GM23248 (cell line): ENCODE measurements at regions not wholly inside any gene's neighbourhood (a gene's known extent, or its start where the extent isn't known, plus 50 kb on each side); places are given as distances from the start of the nearest gene placed in this dataset.

ENCODE experiments used
- DNase-seq: peaks from one replicate; pipeline ENCODE4 v3.0.0-alpha.2; 2015
- H2AFZ ChIP-seq: fragments of 200-600 bp; sonication (generic); 2 replicates; pipeline ENCODE4 v1.6.1; 2016; ENCODE audit warnings: antibody characterized with exemption
- H3F3A ChIP-seq: fragments of 200-600 bp; sonication (generic); 2 replicates; pipeline ENCODE4 v1.6.1; 2016; ENCODE audit warnings: mild to moderate bottlenecking, antibody characterized with exemption, mixed run types; ENCODE audit not compliant: insufficient read depth
- H3K27ac ChIP-seq: fragments of 200-600 bp; sonication (generic); 2 replicates; pipeline ENCODE4 v1.5.1; 2016; ENCODE audit warnings: mild to moderate bottlenecking
- H3K27me3 ChIP-seq: fragments of 200-600 bp; sonication (generic); replicated peaks from 2 replicates; pipeline ENCODE4 v1.6.1; 2016; ENCODE audit warnings: mild to moderate bottlenecking; ENCODE audit not compliant: insufficient read depth
- H3K36me3 ChIP-seq: fragments of 200-600 bp; sonication (generic); 2 replicates; pipeline ENCODE4 v1.6.1; 2016; ENCODE audit warnings: low read depth, mild to moderate bottlenecking
- H3K4me1 ChIP-seq: fragments of 200-600 bp; sonication (generic); 2 replicates; pipeline ENCODE4 v1.6.1; 2016; ENCODE audit warnings: mild to moderate bottlenecking; ENCODE audit not compliant: insufficient read depth
- H3K4me2 ChIP-seq: fragments of 200-600 bp; sonication (generic); one replicate; pipeline ENCODE4 v1.6.1; 2016; ENCODE audit warnings: mild to moderate bottlenecking; ENCODE audit not compliant: unreplicated experiment
- H3K4me3 ChIP-seq: fragments of 200-600 bp; sonication (generic); 2 replicates; pipeline ENCODE4 v1.5.1; 2016; ENCODE audit warnings: mild to moderate bottlenecking
- H3K79me2 ChIP-seq: fragments of 200-600 bp; sonication (generic); 2 replicates; pipeline ENCODE4 v1.6.1; 2016; ENCODE audit warnings: mild to moderate bottlenecking; ENCODE audit not compliant: insufficient read depth
- H3K9ac ChIP-seq: fragments of 200-600 bp; sonication (generic); 2 replicates; pipeline ENCODE4 v1.6.1; 2016; ENCODE audit warnings: mild to moderate bottlenecking
- H3K9me2 ChIP-seq: fragments of 200-600 bp; sonication (generic); 2 replicates; pipeline ENCODE4 v1.6.1; 2016; ENCODE audit warnings: mixed run types, mild to moderate bottlenecking, moderate library complexity; ENCODE audit not compliant: insufficient read depth
- H3K9me3 ChIP-seq: fragments of 200-600 bp; sonication (generic); one replicate; pipeline ENCODE4 v1.6.1; 2017; ENCODE audit warnings: low read depth
- H4K20me1 ChIP-seq: fragments of 200-600 bp; sonication (generic); 2 replicates; pipeline ENCODE4 v1.6.0; 2016; ENCODE audit not compliant: insufficient read depth
- EZH2 ChIP-seq: fragments of 200-600 bp; sonication (generic); IDR thresholded peaks from 2 replicates; pipeline ENCODE4 v1.6.1; 2018; ENCODE audit warnings: antibody characterized with exemption, mild to moderate bottlenecking; ENCODE audit not compliant: insufficient read depth, poor library complexity, severe bottlenecking
- EZH2phosphoT487 ChIP-seq: fragments of 200-600 bp; sonication (generic); IDR thresholded peaks from 2 replicates; pipeline ENCODE4 v1.6.1; 2018; ENCODE audit warnings: antibody characterized with exemption, moderate library complexity, mild to moderate bottlenecking, low read depth; ENCODE audit not compliant: insufficient read depth
- WGBS, 2 experiments: methylation state at CpG; one replicate each; pipeline ENCODE4 v1.1.6; 2015 to 2017; ENCODE audit warnings: low lambda C conversion rate in 2 of 2, low coverage in 1 of 2; ENCODE audit errors: missing lambda C conversion rate in 2 of 2; 5-methylcytosine and 5-hydroxymethylcytosine counted together
- in situ Hi-C: fragments of 300-500 bp; cut with MboI; formaldehyde crosslinking; loops from 2 replicates; pipeline ENCODE4 v1.15.0; 2020

- Histone ChIP-seq H3K27ac (no peak overlapping the region), H2AFZ (no peak overlapping the region), H3F3A (peaks cover 18% of the 10 kb centered on the region), H3K4me3 (no peak overlapping the region), H3K36me3 (no peaks in the 10 kb centered on the region), H3K4me2 (no peak overlapping the region), H4K20me1 (no peaks in the 10 kb centered on the region), H3K4me1 (peaks cover 47% of the 10 kb centered on the region), H3K79me2 (no peaks in the 10 kb centered on the region), H3K9me2 (no peaks in the 10 kb centered on the region), H3K9ac (no peak overlapping the region), H3K9me3 (no peaks in the 10 kb centered on the region), H3K27me3 (no peaks in the 10 kb centered on the region)
- TF ChIP-seq EZH2phosphoT487 (no peak), EZH2 (no peak)
- no peak for DNase-seq
- in situ Hi-C loops: no loop called here
- WGBS, 2 experiments: 98 to 100% methylated on average over 1 of the region's 1 CpG
Measured at GRCh38 chr17:71436479-71436878, 684.3 kb upstream of the SOX9 start.

GRCh38 chr17:71437166-71437565, 683.7 kb upstream of the SOX9 start:
- H3K4me2 ChIP-seq: no peak overlapping the region
- H3K27me3 ChIP-seq: no peaks in the 10 kb centered on the region
- no peak overlapping the region for H3K4me3 ChIP-seq
- WGBS, 2 experiments: 95 to 100% methylated on average over 1 of the region's 1 CpG
- no peak for DNase-seq
- peaks cover 41% of the 10 kb centered on the region for H3K4me1 ChIP-seq
- H3F3A ChIP-seq: peaks cover 16% of the 10 kb centered on the region
- H3K9ac ChIP-seq: no peak overlapping the region
- in situ Hi-C loops: no loop called here
- no peak overlapping the region for H2AFZ ChIP-seq
- no peaks in the 10 kb centered on the region for H3K36me3 ChIP-seq
- no peaks in the 10 kb centered on the region for H3K9me3 ChIP-seq
- no peaks in the 10 kb centered on the region for H4K20me1 ChIP-seq
- TF ChIP-seq EZH2 (no peak), EZH2phosphoT487 (no peak)
- H3K79me2 ChIP-seq: no peaks in the 10 kb centered on the region
- no peak overlapping the region for H3K27ac ChIP-seq
- no peaks in the 10 kb centered on the region for H3K9me2 ChIP-seq

DNA sequence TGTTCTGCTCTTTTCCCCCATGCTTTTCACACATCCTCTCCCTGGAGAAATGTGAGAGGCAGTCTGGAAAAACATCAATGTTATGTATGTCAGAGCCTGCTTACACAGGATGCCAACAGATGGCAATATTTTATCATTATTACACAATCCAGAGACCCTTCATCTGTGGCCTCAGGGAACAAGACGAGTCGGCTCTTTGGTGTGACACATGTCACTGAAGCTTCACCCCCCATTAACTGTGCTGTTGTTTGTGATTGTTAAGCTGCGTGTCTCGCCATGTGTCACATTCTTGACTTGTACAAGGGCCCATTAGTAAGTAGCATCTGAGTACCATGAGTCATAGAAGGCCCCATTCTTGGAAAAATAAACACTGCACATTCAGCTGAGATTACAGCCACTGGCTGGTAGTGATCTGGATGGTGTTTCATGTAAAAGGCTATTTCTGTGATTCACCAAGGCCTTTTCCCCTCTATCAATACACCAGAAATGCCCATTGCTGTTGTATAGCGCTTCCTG, 682.1 kb upstream of the SOX9 start:
- no peaks in the 10 kb centered on the region for H3K36me3 ChIP-seq
- H3K9ac ChIP-seq: no peak overlapping the region
- peak overlapping the region; percentile 65 for H3K27ac ChIP-seq
- TF ChIP-seq EZH2phosphoT487: no peak
- no peak for TF ChIP-seq EZH2
- H3F3A ChIP-seq: peaks cover 13% of the 10 kb centered on the region
- no peaks in the 10 kb centered on the region for H3K9me3 ChIP-seq
- WGBS, 2 experiments: 5 to 7% methylated on average over 5 of the region's 5 CpGs
- DNase-seq: peak; percentile 94
- no peaks in the 10 kb centered on the region for H3K9me2 ChIP-seq
- 0 out of 2 replicates have a peak overlapping the region, but pooled peaks have one; percentile 6 for H2AFZ ChIP-seq
- H3K27me3 ChIP-seq: no peaks in the 10 kb centered on the region
- in situ Hi-C loops: no loop called here
- no peak overlapping the region for H3K4me3 ChIP-seq
- H3K79me2 ChIP-seq: no peaks in the 10 kb centered on the region
- H3K4me1 ChIP-seq: peaks cover 32% of the 10 kb centered on the region
- H3K4me2 ChIP-seq: peak overlapping the region; percentile 50
- no peaks in the 10 kb centered on the region for H4K20me1 ChIP-seq

DNA sequence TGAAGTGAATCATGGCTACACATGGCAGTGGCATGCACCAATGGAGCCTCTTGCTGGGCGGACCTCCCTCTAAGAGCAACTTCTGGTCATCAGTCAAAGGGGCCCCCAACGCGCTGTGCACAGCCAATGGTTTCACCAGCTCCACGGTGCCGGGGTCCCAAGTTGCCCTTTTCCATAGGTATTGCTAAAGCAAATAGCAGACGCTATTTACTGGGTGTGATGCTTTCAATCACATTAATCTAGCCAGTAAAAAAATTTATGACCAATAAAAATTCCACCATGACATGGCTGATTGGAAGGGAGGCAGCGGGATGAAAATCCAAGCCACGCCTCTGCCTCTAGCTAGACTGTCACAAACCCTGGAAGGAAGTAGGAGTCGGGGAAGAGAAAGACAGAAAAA, 680.3 kb upstream of the SOX9 start:
- no peak for TF ChIP-seq EZH2
- TF ChIP-seq EZH2phosphoT487: no peak
- Histone ChIP-seq H2AFZ (peak overlapping the region; percentile 39; the same call in 1 of the 2 replicates), H3K4me1 (peaks cover 32% of the 10 kb centered on the region), H3K9me3 (no peaks in the 10 kb centered on the region), H3K27ac (peak overlapping the region; percentile 30), H3K4me2 (no peak overlapping the region), H3K27me3 (no peaks in the 10 kb centered on the region), H4K20me1 (no peaks in the 10 kb centered on the region), H3F3A (peaks cover 13% of the 10 kb centered on the region), H3K9me2 (no peaks in the 10 kb centered on the region), H3K4me3 (no peak overlapping the region), H3K36me3 (no peaks in the 10 kb centered on the region), H3K79me2 (no peaks in the 10 kb centered on the region), H3K9ac (no peak overlapping the region)
- 98% methylated on average over 9 of the region's 9 CpGs for WGBS, 2 experiments
- in situ Hi-C loops: no loop called here
- DNase-seq: no peak

- H3K4me2 ChIP-seq: peak overlapping the region; percentile 15
- no peaks in the 10 kb centered on the region for H3K79me2 ChIP-seq
- H3K9me3 ChIP-seq: no peaks in the 10 kb centered on the region
- H3F3A ChIP-seq: peaks cover 13% of the 10 kb centered on the region
- no peaks in the 10 kb centered on the region for H4K20me1 ChIP-seq
- peak overlapping the region; percentile 30 for H3K27ac ChIP-seq
- H3K27me3 ChIP-seq: no peaks in the 10 kb centered on the region
- no peaks in the 10 kb centered on the region for H3K36me3 ChIP-seq
- H2AFZ ChIP-seq: peak overlapping the region; percentile 39; the same call in 1 of the 2 replicates
- no peaks in the 10 kb centered on the region for H3K9me2 ChIP-seq
- in situ Hi-C loops: no loop called here
- H3K4me1 ChIP-seq: peaks cover 32% of the 10 kb centered on the region
- 3% methylated on average over 6 of the region's 6 CpGs for WGBS, 2 experiments
- TF ChIP-seq EZH2phosphoT487 (no peak), EZH2 (no peak)
- H3K4me3 ChIP-seq: no peak overlapping the region
- peak; percentile 93 for DNase-seq
- no peak overlapping the region for H3K9ac ChIP-seq
Measured at GRCh38 chr17:71441098-71441497, 679.7 kb upstream of the SOX9 start.
